HG03442 (cell line): ENCODE measurements at regions not wholly inside any gene's neighbourhood (a gene's known extent, or its start where the extent isn't known, plus 50 kb on each side); places are given as distances from the start of the nearest gene placed in this dataset.
"Not testable (repeated sequence)": the region's sequence is repeated elsewhere in the genome, so short reads cannot be mapped to it uniquely, and the experiment has no call there.

Experiments
- ATAC-seq: cut with Tn5 transposase; IDR thresholded peaks from one replicate; pipeline ENCODE4 v1.9.1; 2021; ENCODE audit warnings: mild to moderate bottlenecking, moderate library complexity; ENCODE audit not compliant: unreplicated experiment

GRCh38 chr16:86072328-86073102, 173.6 kb downstream of the IRF8 start:
- no peak for ATAC-seq

GRCh38 chr16:86073103-86073625, 174.2 kb downstream of the IRF8 start:
- ATAC-seq = no peak

GRCh38 chr16:86073763-86074493, 175.0 kb downstream of the IRF8 start:
- ATAC-seq = no peak

- no peak for ATAC-seq
These were observed 175.9 kb downstream of the IRF8 start for GRCh38 chr16:86074651-86075487.

- ATAC-seq = no peak
These were observed 176.5 kb downstream of the IRF8 start for GRCh38 chr16:86075488-86075785.

GRCh38 chr16:86075839-86076440, 177.0 kb downstream of the IRF8 start:
- no peak for ATAC-seq

- no peak for ATAC-seq
These were observed 177.6 kb downstream of the IRF8 start for GRCh38 chr16:86076606-86077005.

GRCh38 chr16:86077243-86077940, 178.4 kb downstream of the IRF8 start:
- ATAC-seq = no peak

GRCh38 chr16:86078121-86078600, 179.2 kb downstream of the IRF8 start:
- ATAC-seq = no peak

GRCh38 chr16:86078711-86079110, 179.7 kb downstream of the IRF8 start:
- ATAC-seq = not testable (repeated sequence)

- ATAC-seq = no peak
These were observed 180.4 kb downstream of the IRF8 start for GRCh38 chr16:86079255-86079885.

GRCh38 chr16:86080131-86080875, 181.3 kb downstream of the IRF8 start:
- ATAC-seq = no peak

GRCh38 chr16:86080982-86081381, 182.0 kb downstream of the IRF8 start:
- no peak for ATAC-seq

GRCh38 chr16:86082418-86083030, 183.6 kb downstream of the IRF8 start:
- ATAC-seq = no peak

GRCh38 chr16:86083382-86084002, 184.5 kb downstream of the IRF8 start:
- ATAC-seq = no peak

- ATAC-seq = no peak
These were observed 186.2 kb downstream of the IRF8 start for GRCh38 chr16:86085161-86085611.

- no peak for ATAC-seq
These were observed 186.8 kb downstream of the IRF8 start for GRCh38 chr16:86085795-86086194.

GRCh38 chr16:86086471-86086870, 187.5 kb downstream of the IRF8 start:
- ATAC-seq = no peak
